Germinal center (tissue), 1 donor: ENCODE measurements at regions not wholly inside any gene's neighbourhood (a gene's known extent, or its start where the extent isn't known, plus 50 kb on each side); places are given as distances from the start of the nearest gene placed in this dataset.
"Not testable (repeated sequence)": the region's sequence is repeated elsewhere in the genome, so short reads cannot be mapped to it uniquely, and the experiment has no call there.

ENCODE experiments used
- DNase-seq: peaks from one replicate; pipeline ENCODE4 v3.0.0; 2012; ENCODE audit warnings: mixed read lengths, low spot score

- no peak for DNase-seq
Measured at GRCh38 chr2:139544186-139544851, 764.1 kb upstream of the NXPH2 start.

- not testable (repeated sequence) for DNase-seq
Measured at GRCh38 chr2:139538332-139539020, 758.3 kb upstream of the NXPH2 start.

GRCh38 chr2:139529080-139529479, 748.9 kb upstream of the NXPH2 start:
- no peak for DNase-seq

GRCh38 chr2:139526781-139527180, 746.6 kb upstream of the NXPH2 start:
- no peak for DNase-seq

GRCh38 chr2:139518321-139518720, 738.1 kb upstream of the NXPH2 start:
- DNase-seq, result no peak

GRCh38 chr2:139514951-139515350, 734.8 kb upstream of the NXPH2 start:
- no peak for DNase-seq

GRCh38 chr2:139495851-139496250, 715.7 kb upstream of the NXPH2 start:
- no peak for DNase-seq

- DNase-seq, result no peak
Measured at GRCh38 chr2:139492131-139492680, 712.0 kb upstream of the NXPH2 start.

- DNase-seq, result no peak
Measured at GRCh38 chr2:139480161-139480650, 700.0 kb upstream of the NXPH2 start.

- no peak for DNase-seq
Measured at GRCh38 chr2:139478165-139478914, 698.1 kb upstream of the NXPH2 start.

- no peak for DNase-seq
Measured at GRCh38 chr2:139477618-139478017, 697.4 kb upstream of the NXPH2 start.

- DNase-seq, result no peak
Measured at GRCh38 chr2:139469985-139470384, 689.8 kb upstream of the NXPH2 start.

- DNase-seq, result no peak
Measured at GRCh38 chr2:139465789-139466188, 685.6 kb upstream of the NXPH2 start.

GRCh38 chr2:139457873-139458272, 677.7 kb upstream of the NXPH2 start:
- DNase-seq, result no peak

- no peak for DNase-seq
Measured at GRCh38 chr2:139454251-139454650, 674.1 kb upstream of the NXPH2 start.

GRCh38 chr2:139439100-139439499, 658.9 kb upstream of the NXPH2 start:
- DNase-seq, result no peak

GRCh38 chr2:139438478-139438877, 658.3 kb upstream of the NXPH2 start:
- DNase-seq, result no peak

GRCh38 chr2:139427164-139427563, 647.0 kb upstream of the NXPH2 start:
- DNase-seq, result no peak

- DNase-seq, result no peak
Measured at GRCh38 chr2:139424101-139424500, 643.9 kb upstream of the NXPH2 start.

GRCh38 chr2:139411236-139411635, 631.0 kb upstream of the NXPH2 start:
- no peak for DNase-seq

- DNase-seq, result not testable (repeated sequence)
Measured at GRCh38 chr2:139410833-139411174, 630.6 kb upstream of the NXPH2 start.

GRCh38 chr2:139410147-139410832, 630.1 kb upstream of the NXPH2 start:
- not testable (repeated sequence) for DNase-seq
